Hepatocyte (in vitro differentiated cells): ENCODE measurements at regions not wholly inside any gene's neighbourhood (a gene's known extent, or its start where the extent isn't known, plus 50 kb on each side); places are given as distances from the start of the nearest gene placed in this dataset.

Experiments used
- DNase-seq: peaks from one replicate; pipeline ENCODE4 v3.0.0-alpha.2; 2016; ENCODE audit warnings: low spot score
- H2AFZ ChIP-seq: fragments of 200-600 bp; sonication (generic); 2 replicates; pipeline ENCODE4 v1.6.0; 2016; ENCODE audit warnings: antibody characterized with exemption, mild to moderate bottlenecking
- H3K27ac ChIP-seq: fragments of 200-600 bp; sonication (generic); 2 replicates; pipeline ENCODE4 v1.5.1; 2016; ENCODE audit warnings: mild to moderate bottlenecking
- H3K27me3 ChIP-seq: fragments of 200-600 bp; sonication (generic); 2 replicates; pipeline ENCODE4 v1.6.1; 2016
- H3K36me3 ChIP-seq: fragments of 200-600 bp; sonication (generic); replicated peaks from 2 replicates; pipeline ENCODE4 v1.5.1; 2016; ENCODE audit warnings: low read depth; ENCODE audit not compliant: insufficient read depth
- H3K4me1 ChIP-seq: fragments of 200-600 bp; sonication (generic); 2 replicates; pipeline ENCODE4 v1.5.1; 2016; ENCODE audit warnings: mild to moderate bottlenecking, moderate library complexity; ENCODE audit not compliant: insufficient read depth
- H3K4me2 ChIP-seq: fragments of 200-600 bp; sonication (generic); 2 replicates; pipeline ENCODE4 v1.6.0; 2016
- H3K4me3 ChIP-seq: fragments of 200-600 bp; sonication (generic); 2 replicates; pipeline ENCODE4 v1.5.1; 2016; ENCODE audit warnings: mild to moderate bottlenecking
- H3K79me2 ChIP-seq: fragments of 200-600 bp; sonication (generic); 2 replicates; pipeline ENCODE4 v1.6.0; 2017; ENCODE audit warnings: mild to moderate bottlenecking
- H3K9me2 ChIP-seq: fragments of 200-600 bp; sonication (generic); replicated peaks from 2 replicates; pipeline ENCODE4 v1.6.0; 2017; ENCODE audit warnings: mild to moderate bottlenecking; ENCODE audit not compliant: insufficient read depth
- H3K9me3 ChIP-seq: fragments of 200-600 bp; sonication (generic); 2 replicates; pipeline ENCODE4 v1.5.1; 2016; ENCODE audit warnings: low read depth, mild to moderate bottlenecking
- H4K20me1 ChIP-seq: fragments of 200-600 bp; sonication (generic); 2 replicates; pipeline ENCODE4 v1.6.0; 2016; ENCODE audit warnings: mild to moderate bottlenecking; ENCODE audit not compliant: insufficient read depth, poor library complexity, severe bottlenecking
- CTCF ChIP-seq: fragments of 200-600 bp; sonication (generic); IDR thresholded peaks from 2 replicates; pipeline ENCODE4 v1.5.1; 2016; ENCODE audit warnings: antibody characterized with exemption, mild to moderate bottlenecking; ENCODE audit not compliant: poor library complexity
- EZH2 ChIP-seq: fragments of 200-600 bp; sonication (generic); IDR thresholded peaks from 2 replicates; pipeline ENCODE4 v1.6.1; 2016; ENCODE audit warnings: antibody characterized with exemption, mild to moderate bottlenecking, borderline replicate concordance
- EZH2phosphoT487 ChIP-seq: fragments of 200-600 bp; sonication (generic); IDR thresholded peaks from one replicate; pipeline ENCODE4 v1.6.1; 2018; ENCODE audit warnings: antibody characterized with exemption, mild to moderate bottlenecking, low read depth, moderate library complexity; ENCODE audit not compliant: unreplicated experiment, severe bottlenecking
- WGBS: methylation state at CpG from one replicate; pipeline ENCODE4 v1.1.6; 2016; ENCODE audit warnings: low lambda C conversion rate; ENCODE audit errors: missing lambda C conversion rate; 5-methylcytosine and 5-hydroxymethylcytosine counted together

GRCh38 chr1:164087906-164088453 is 471.0 kb upstream of the PBX1 start:
- WGBS: 69% methylated on average over 6 of the region's 6 CpGs
- Histone ChIP-seq H2AFZ (no peak overlapping the region), H3K27ac (no peak overlapping the region), H3K79me2 (no peaks in the 10 kb centered on the region), H3K4me1 (no peaks in the 10 kb centered on the region), H3K4me2 (no peak overlapping the region), H3K9me2 (no peaks in the 10 kb centered on the region), H3K27me3 (no peaks in the 10 kb centered on the region), H4K20me1 (no peaks in the 10 kb centered on the region), H3K36me3 (no peaks in the 10 kb centered on the region), H3K9me3 (no peaks in the 10 kb centered on the region), H3K4me3 (no peak overlapping the region)
- no peak for DNase-seq
- TF ChIP-seq EZH2phosphoT487 (no peak), CTCF (no peak), EZH2 (no peak)

GRCh38 chr1:164092603-164093353 is 466.2 kb upstream of the PBX1 start:
- Histone ChIP-seq H3K79me2 (no peaks in the 10 kb centered on the region), H3K27me3 (no peaks in the 10 kb centered on the region), H4K20me1 (no peaks in the 10 kb centered on the region), H3K9me2 (no peaks in the 10 kb centered on the region), H3K9me3 (no peaks in the 10 kb centered on the region), H3K4me3 (no peak overlapping the region), H3K4me2 (no peak overlapping the region), H3K36me3 (no peaks in the 10 kb centered on the region), H3K27ac (no peak overlapping the region), H3K4me1 (no peaks in the 10 kb centered on the region), H2AFZ (no peak overlapping the region)
- TF ChIP-seq EZH2phosphoT487: no peak
- no peak for TF ChIP-seq EZH2
- no peak for TF ChIP-seq CTCF
- WGBS: 84% methylated on average over 4 of the region's 4 CpGs
- no peak for DNase-seq

GRCh38 chr1:164093543-164093942 is 465.4 kb upstream of the PBX1 start:
- H2AFZ ChIP-seq: no peak overlapping the region
- H3K9me2 ChIP-seq: no peaks in the 10 kb centered on the region
- no peaks in the 10 kb centered on the region for H3K36me3 ChIP-seq
- WGBS: 83% methylated on average over 2 of the region's 2 CpGs
- H3K27me3 ChIP-seq: no peaks in the 10 kb centered on the region
- DNase-seq: no peak
- TF ChIP-seq EZH2phosphoT487: no peak
- TF ChIP-seq EZH2: no peak
- TF ChIP-seq CTCF: no peak
- no peaks in the 10 kb centered on the region for H3K79me2 ChIP-seq
- no peaks in the 10 kb centered on the region for H3K9me3 ChIP-seq
- no peak overlapping the region for H3K27ac ChIP-seq
- H3K4me3 ChIP-seq: no peak overlapping the region
- H3K4me2 ChIP-seq: no peak overlapping the region
- no peaks in the 10 kb centered on the region for H3K4me1 ChIP-seq
- H4K20me1 ChIP-seq: no peaks in the 10 kb centered on the region
